Epithelial cell of esophagus (primary cell): ENCODE measurements at regions not wholly inside any gene's neighbourhood (a gene's known extent, or its start where the extent isn't known, plus 50 kb on each side); places are given as distances from the start of the nearest gene placed in this dataset.

ENCODE experiments used
- DNase-seq: peaks from one replicate; pipeline ENCODE4 v3.0.0; 2010; ENCODE audit warnings: low read depth
- H3K4me3 ChIP-seq: 2 replicates; pipeline ENCODE4 v1.5.1; 2011; ENCODE audit warnings: mild to moderate bottlenecking, low read length, control low read depth
- CTCF ChIP-seq: IDR thresholded peaks from 2 replicates; pipeline ENCODE4 v1.5.1; 2011; ENCODE audit warnings: low read depth, mild to moderate bottlenecking, low read length, control low read depth, inconsistent platforms; ENCODE audit not compliant: insufficient read depth; ENCODE audit errors: missing control alignments

- DNase-seq, result no peak
- no peak overlapping the region for H3K4me3 ChIP-seq
- TF ChIP-seq CTCF, result no peak
Measured at GRCh38 chr2:238771218-238771617, 76.7 kb upstream of the TWIST2 start.

- no peak for DNase-seq
- no peak for TF ChIP-seq CTCF
- no peak overlapping the region for H3K4me3 ChIP-seq
Measured at GRCh38 chr2:238771639-238772038, 76.2 kb upstream of the TWIST2 start.

GRCh38 chr2:238772635-238773297 lies 75.1 kb upstream of the TWIST2 start:
- no peak for TF ChIP-seq CTCF
- DNase-seq, result no peak
- H3K4me3 ChIP-seq, result no peak overlapping the region

GRCh38 chr2:238773472-238773871 lies 74.4 kb upstream of the TWIST2 start:
- no peak for TF ChIP-seq CTCF
- no peak overlapping the region for H3K4me3 ChIP-seq

GRCh38 chr2:238774071-238774470 lies 73.8 kb upstream of the TWIST2 start:
- no peak overlapping the region for H3K4me3 ChIP-seq
- DNase-seq, result no peak
- TF ChIP-seq CTCF, result no peak

More at GRCh38 chr2:238773472-238773871, 74.4 kb upstream of the TWIST2 start:
- DNase-seq, result no peak

- no peak for DNase-seq
- TF ChIP-seq CTCF, result no peak
- no peak overlapping the region for H3K4me3 ChIP-seq
Measured at GRCh38 chr2:238774980-238775509, 72.8 kb upstream of the TWIST2 start.

GRCh38 chr2:238775591-238775990 lies 72.3 kb upstream of the TWIST2 start:
- no peak for DNase-seq
- TF ChIP-seq CTCF, result no peak

More at GRCh38 chr2:238775591-238775990, 72.3 kb upstream of the TWIST2 start:
- no peak overlapping the region for H3K4me3 ChIP-seq
